Endothelial cell (in vitro differentiated cells): ENCODE measurements at regions not wholly inside any gene's neighbourhood (a gene's known extent, or its start where the extent isn't known, plus 50 kb on each side); places are given as distances from the start of the nearest gene placed in this dataset.

ENCODE experiments used
- DNase-seq: peaks from one replicate; pipeline ENCODE4 v3.0.0; 2021; ENCODE audit warnings: low spot score
- H3K27ac Mint-ChIP-seq: one replicate; pipeline ENCODE4 v1.8.0; 2021; ENCODE audit warnings: mixed read lengths, inconsistent platforms; ENCODE audit not compliant: unreplicated experiment
- H3K27me3 Mint-ChIP-seq: one replicate; pipeline ENCODE4 v1.8.0; 2021; ENCODE audit warnings: mild to moderate bottlenecking, moderate library complexity, mixed read lengths, inconsistent platforms; ENCODE audit not compliant: unreplicated experiment
- H3K36me3 Mint-ChIP-seq: one replicate; pipeline ENCODE4 v1.8.0; 2021; ENCODE audit warnings: mild to moderate bottlenecking, low read depth, mixed read lengths, inconsistent platforms; ENCODE audit not compliant: unreplicated experiment
- H3K4me1 Mint-ChIP-seq: one replicate; pipeline ENCODE4 v1.8.0; 2021; ENCODE audit warnings: mild to moderate bottlenecking, mixed read lengths, inconsistent platforms; ENCODE audit not compliant: unreplicated experiment
- H3K4me3 Mint-ChIP-seq: one replicate; pipeline ENCODE4 v1.8.0; 2021; ENCODE audit warnings: mild to moderate bottlenecking, mixed read lengths, inconsistent platforms; ENCODE audit not compliant: unreplicated experiment
- H3K9me3 Mint-ChIP-seq: one replicate; pipeline ENCODE4 v1.8.0; 2021; ENCODE audit warnings: mixed read lengths, inconsistent platforms; ENCODE audit not compliant: unreplicated experiment
- TF ChIP-seq, protein P1 (sequence below): fragments of 200-600 bp; sonication (generic); IDR thresholded peaks from one replicate; pipeline ENCODE4 v1.5.0; 2021; ENCODE audit warnings: antibody characterized with exemption; ENCODE audit not compliant: unreplicated experiment

DNA sequence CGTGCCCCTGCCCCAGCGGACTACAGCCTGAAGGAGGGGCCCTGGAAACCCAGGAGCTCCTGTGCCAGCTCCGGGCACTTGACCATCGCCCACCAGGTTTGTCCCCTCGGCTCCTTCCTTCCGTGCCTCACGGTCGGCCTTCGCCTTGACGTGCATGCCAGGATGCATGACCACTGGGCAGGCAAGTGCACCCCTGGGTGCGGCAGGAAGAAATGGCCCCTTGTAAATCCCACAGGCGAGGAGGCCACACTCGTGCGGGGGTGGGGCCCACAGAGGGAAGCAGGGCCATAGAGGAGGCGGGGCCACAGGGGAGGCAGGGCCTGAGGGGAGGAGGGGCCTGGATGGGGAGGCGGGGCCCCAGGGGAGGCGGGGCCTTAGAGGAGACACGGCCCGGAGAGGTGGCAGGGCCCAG lies 81.7 kb downstream of the YTHDF1 start:
- no peaks in the 10 kb centered on the region for H3K9me3 Mint-ChIP-seq
- H3K36me3 Mint-ChIP-seq, result no peaks in the 10 kb centered on the region
- peaks cover 1% of the 10 kb centered on the region for H3K27me3 Mint-ChIP-seq
- TF ChIP-seq, protein P1, sequence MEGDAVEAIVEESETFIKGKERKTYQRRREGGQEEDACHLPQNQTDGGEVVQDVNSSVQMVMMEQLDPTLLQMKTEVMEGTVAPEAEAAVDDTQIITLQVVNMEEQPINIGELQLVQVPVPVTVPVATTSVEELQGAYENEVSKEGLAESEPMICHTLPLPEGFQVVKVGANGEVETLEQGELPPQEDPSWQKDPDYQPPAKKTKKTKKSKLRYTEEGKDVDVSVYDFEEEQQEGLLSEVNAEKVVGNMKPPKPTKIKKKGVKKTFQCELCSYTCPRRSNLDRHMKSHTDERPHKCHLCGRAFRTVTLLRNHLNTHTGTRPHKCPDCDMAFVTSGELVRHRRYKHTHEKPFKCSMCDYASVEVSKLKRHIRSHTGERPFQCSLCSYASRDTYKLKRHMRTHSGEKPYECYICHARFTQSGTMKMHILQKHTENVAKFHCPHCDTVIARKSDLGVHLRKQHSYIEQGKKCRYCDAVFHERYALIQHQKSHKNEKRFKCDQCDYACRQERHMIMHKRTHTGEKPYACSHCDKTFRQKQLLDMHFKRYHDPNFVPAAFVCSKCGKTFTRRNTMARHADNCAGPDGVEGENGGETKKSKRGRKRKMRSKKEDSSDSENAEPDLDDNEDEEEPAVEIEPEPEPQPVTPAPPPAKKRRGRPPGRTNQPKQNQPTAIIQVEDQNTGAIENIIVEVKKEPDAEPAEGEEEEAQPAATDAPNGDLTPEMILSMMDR, result no peak
- DNase-seq, result no peak
- no peak overlapping the region for H3K4me3 Mint-ChIP-seq
- peaks cover 3% of the 10 kb centered on the region for H3K4me1 Mint-ChIP-seq
- no peak overlapping the region for H3K27ac Mint-ChIP-seq

DNA sequence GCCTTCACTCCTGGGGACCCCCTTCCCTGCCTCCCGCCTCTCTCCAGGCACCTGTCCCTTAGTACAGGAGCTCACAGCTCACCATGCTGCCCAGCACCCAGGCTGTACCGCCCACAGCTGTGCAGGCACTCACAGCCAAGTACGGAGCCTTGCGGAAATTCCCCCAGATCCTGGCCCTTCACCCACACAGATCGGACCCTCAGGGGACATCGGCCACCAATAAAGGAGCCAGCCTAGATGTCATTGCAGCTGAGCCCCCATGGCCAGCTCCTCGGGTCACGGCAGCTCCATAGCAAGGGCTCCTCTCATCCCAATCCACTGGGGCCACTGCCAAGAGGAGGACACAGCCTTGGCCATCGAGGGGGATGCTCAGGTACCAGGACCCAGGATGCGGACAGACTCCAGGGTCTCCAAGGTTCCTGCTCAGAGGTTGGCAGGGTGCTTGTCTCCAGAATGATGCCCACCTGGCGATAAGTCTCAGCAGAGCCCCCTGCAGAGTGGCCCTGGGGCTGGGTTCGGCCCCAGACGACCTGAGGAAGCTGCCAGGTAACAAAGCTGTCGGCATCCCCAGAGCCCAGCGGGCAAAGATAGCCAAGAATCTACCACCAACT lies 82.3 kb downstream of the YTHDF1 start:
- H3K27me3 Mint-ChIP-seq, result peaks cover 1% of the 10 kb centered on the region

GRCh38 chr20:63132715-63133471 lies 83.0 kb downstream of the YTHDF1 start:
- H3K4me1 Mint-ChIP-seq, result peaks cover 4% of the 10 kb centered on the region
- peaks cover 1% of the 10 kb centered on the region for H3K27me3 Mint-ChIP-seq
- H3K27ac Mint-ChIP-seq, result no peak overlapping the region
- no peaks in the 10 kb centered on the region for H3K36me3 Mint-ChIP-seq
- H3K9me3 Mint-ChIP-seq, result no peaks in the 10 kb centered on the region
- H3K4me3 Mint-ChIP-seq, result no peak overlapping the region
- TF ChIP-seq, protein P1, result no peak
- DNase-seq, result no peak

More for the DNA sequence above, 82.3 kb downstream of the YTHDF1 start:
- H3K4me3 Mint-ChIP-seq, result no peak overlapping the region
- H3K4me1 Mint-ChIP-seq, result peaks cover 4% of the 10 kb centered on the region
- no peaks in the 10 kb centered on the region for H3K9me3 Mint-ChIP-seq
- TF ChIP-seq, protein P1, result no peak
- no peak for DNase-seq
- no peaks in the 10 kb centered on the region for H3K36me3 Mint-ChIP-seq
- H3K27ac Mint-ChIP-seq, result no peak overlapping the region

DNA sequence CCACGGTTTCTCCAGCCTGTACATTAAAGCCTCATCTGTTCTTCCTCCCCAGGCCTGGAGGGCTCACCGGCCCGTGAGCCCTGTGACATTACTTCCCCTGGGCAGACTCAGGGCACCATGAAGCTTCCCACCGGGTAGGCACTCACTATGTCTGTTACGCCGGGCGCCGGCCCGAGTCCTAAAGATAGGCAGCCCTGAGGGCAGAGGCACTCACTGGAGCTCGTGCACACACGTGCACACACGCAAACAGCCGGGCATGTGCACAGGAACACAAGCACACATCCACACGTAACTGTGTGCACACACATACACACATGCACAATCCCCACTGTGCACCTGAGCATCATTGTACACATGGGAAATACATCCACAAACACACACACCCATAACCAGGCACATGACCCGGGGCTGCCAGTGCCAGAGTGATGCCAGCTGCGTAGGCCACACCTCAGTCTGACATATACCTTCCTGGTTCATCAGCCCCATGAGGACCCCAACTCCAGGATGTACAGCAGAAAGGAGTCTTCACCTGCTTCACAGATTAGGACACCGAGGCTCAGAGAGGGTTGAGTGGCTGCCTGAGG lies 83.7 kb downstream of the YTHDF1 start:
- TF ChIP-seq, protein P1, result no peak
- peaks cover 4% of the 10 kb centered on the region for H3K4me1 Mint-ChIP-seq
- H3K36me3 Mint-ChIP-seq, result no peaks in the 10 kb centered on the region
- no peak overlapping the region for H3K27ac Mint-ChIP-seq
- H3K9me3 Mint-ChIP-seq, result no peaks in the 10 kb centered on the region
- peaks cover 1% of the 10 kb centered on the region for H3K27me3 Mint-ChIP-seq
- no peak for DNase-seq
- no peak overlapping the region for H3K4me3 Mint-ChIP-seq
